ENCODE measurements at regions not wholly inside any gene's neighbourhood (a gene's known extent, or its start where the extent isn't known, plus 50 kb on each side); places are given as distances from the start of the nearest gene placed in this dataset.

- Histone ChIP-seq H3K27me3 (ENCODE audit: control insufficient read depth, insufficient read depth, low read length) (peaks cover 3% of the 10 kb centered on the region), H3K36me3 (ENCODE audit: control insufficient read depth, insufficient read depth, low read length) (no peaks in the 10 kb centered on the region), H3K4me3 (ENCODE audit: low read depth, low read length) (no peak overlapping the region)
- DNase-seq (ENCODE audit: low read depth), result no peak
- no peak for TF ChIP-seq CTCF (IDR thresholded peaks at IDR 0.05; ENCODE audit: insufficient read depth, low read length, poor library complexity, severe bottlenecking)
Measured at GRCh38 chr1:30287976-30288375, 435.4 kb downstream of the MATN1 start.

- H3K4me3 ChIP-seq (ENCODE audit: low read depth, low read length), result no peak overlapping the region
- peaks cover 3% of the 10 kb centered on the region for H3K27me3 ChIP-seq (ENCODE audit: control insufficient read depth, insufficient read depth, low read length)
- TF ChIP-seq CTCF (IDR thresholded peaks at IDR 0.05; ENCODE audit: insufficient read depth, low read length, poor library complexity, severe bottlenecking), result no peak
- DNase-seq (ENCODE audit: low read depth), result no peak
- no peaks in the 10 kb centered on the region for H3K36me3 ChIP-seq (ENCODE audit: control insufficient read depth, insufficient read depth, low read length)
Measured at GRCh38 chr1:30286988-30287839, 436.2 kb downstream of the MATN1 start.

GRCh38 chr1:30286241-30286987 lies 437.0 kb downstream of the MATN1 start:
- TF ChIP-seq CTCF (IDR thresholded peaks at IDR 0.05; ENCODE audit: insufficient read depth, low read length, poor library complexity, severe bottlenecking), result no peak
- no peak for DNase-seq (ENCODE audit: low read depth)
- no peak overlapping the region for H3K4me3 ChIP-seq (ENCODE audit: low read depth, low read length)
- H3K27me3 ChIP-seq (ENCODE audit: control insufficient read depth, insufficient read depth, low read length), result peaks cover 3% of the 10 kb centered on the region
- no peaks in the 10 kb centered on the region for H3K36me3 ChIP-seq (ENCODE audit: control insufficient read depth, insufficient read depth, low read length)

- no peak for DNase-seq (ENCODE audit: low read depth)
- H3K27me3 ChIP-seq (ENCODE audit: control insufficient read depth, insufficient read depth, low read length), result peaks cover 3% of the 10 kb centered on the region
- no peaks in the 10 kb centered on the region for H3K36me3 ChIP-seq (ENCODE audit: control insufficient read depth, insufficient read depth, low read length)
- no peak overlapping the region for H3K4me3 ChIP-seq (ENCODE audit: low read depth, low read length)
- TF ChIP-seq CTCF (IDR thresholded peaks at IDR 0.05; ENCODE audit: insufficient read depth, low read length, poor library complexity, severe bottlenecking), result no peak
Measured at GRCh38 chr1:30285501-30285932, 437.9 kb downstream of the MATN1 start.

- no peaks in the 10 kb centered on the region for H3K36me3 ChIP-seq (ENCODE audit: control insufficient read depth, insufficient read depth, low read length)
- peaks cover 3% of the 10 kb centered on the region for H3K27me3 ChIP-seq (ENCODE audit: control insufficient read depth, insufficient read depth, low read length)
- no peak for DNase-seq (ENCODE audit: low read depth)
- no peak overlapping the region for H3K4me3 ChIP-seq (ENCODE audit: low read depth, low read length)
- no peak for TF ChIP-seq CTCF (IDR thresholded peaks at IDR 0.05; ENCODE audit: insufficient read depth, low read length, poor library complexity, severe bottlenecking)
Measured at GRCh38 chr1:30284728-30285475, 438.5 kb downstream of the MATN1 start.

Data from kidney epithelial cell (primary cell).